WTC11 (cell line): ENCODE measurements at regions not wholly inside any gene's neighbourhood (a gene's known extent, or its start where the extent isn't known, plus 50 kb on each side); places are given as distances from the start of the nearest gene placed in this dataset.

Source experiments
- AFF4 ChIP-seq: sonication (generic); formaldehyde crosslinking; IDR thresholded peaks from 2 replicates; pipeline ENCODE4 v1.8.1; 2023; ENCODE audit warnings: mild to moderate bottlenecking, missing genetic modification reagents, borderline replicate concordance
- ATF3 ChIP-seq: sonication (generic); formaldehyde crosslinking; conservative IDR thresholded peaks from 2 replicates; pipeline ENCODE4 v1.8.1; 2022; ENCODE audit warnings: mild to moderate bottlenecking, missing genetic modification reagents
- IRF2 ChIP-seq: sonication (generic); formaldehyde crosslinking; IDR thresholded peaks from 2 replicates; pipeline ENCODE4 v1.8.0; 2022; ENCODE audit warnings: low read depth, missing genetic modification reagents, borderline replicate concordance
- NR2C2 ChIP-seq: sonication (generic); formaldehyde crosslinking; IDR thresholded peaks from 2 replicates; pipeline ENCODE4 v1.8.0; 2022; ENCODE audit warnings: mild to moderate bottlenecking, missing genetic modification reagents
- ZNF138 ChIP-seq: sonication (generic); formaldehyde crosslinking; conservative IDR thresholded peaks from 2 replicates; pipeline ENCODE4 v1.8.1; 2022; ENCODE audit warnings: mild to moderate bottlenecking, moderate library complexity, missing genetic modification reagents
- ZNF317 ChIP-seq: sonication (generic); formaldehyde crosslinking; IDR thresholded peaks from 2 replicates; pipeline ENCODE4 v1.8.1; 2023; ENCODE audit warnings: low read depth, mild to moderate bottlenecking, moderate library complexity, missing genetic modification reagents, borderline replicate concordance
- TF ChIP-seq, protein P1 (sequence below): fragments of 200-600 bp; IDR thresholded peaks from 2 replicates; pipeline ENCODE4 v1.8.0; 2022; ENCODE audit warnings: antibody characterized with exemption
- TF ChIP-seq, protein P2 (sequence below): sonication (generic); formaldehyde crosslinking; IDR thresholded peaks from 2 replicates; pipeline ENCODE4 v1.8.1; 2023; ENCODE audit warnings: mild to moderate bottlenecking, missing genetic modification reagents
- TF ChIP-seq, protein P3 (sequence below): sonication (generic); formaldehyde crosslinking; IDR thresholded peaks from 2 replicates; pipeline ENCODE4 v1.8.1; 2023; ENCODE audit warnings: mild to moderate bottlenecking, missing genetic modification reagents
- TF ChIP-seq, protein P4 (sequence below): sonication (generic); formaldehyde crosslinking; IDR thresholded peaks from 2 replicates; pipeline ENCODE4 v1.8.1; 2023; ENCODE audit warnings: mild to moderate bottlenecking, missing genetic modification reagents, moderate library complexity

GRCh38 chr1:103248417-103249102 lies 140.2 kb upstream of the COL11A1 start:
- TF ChIP-seq, protein P1, sequence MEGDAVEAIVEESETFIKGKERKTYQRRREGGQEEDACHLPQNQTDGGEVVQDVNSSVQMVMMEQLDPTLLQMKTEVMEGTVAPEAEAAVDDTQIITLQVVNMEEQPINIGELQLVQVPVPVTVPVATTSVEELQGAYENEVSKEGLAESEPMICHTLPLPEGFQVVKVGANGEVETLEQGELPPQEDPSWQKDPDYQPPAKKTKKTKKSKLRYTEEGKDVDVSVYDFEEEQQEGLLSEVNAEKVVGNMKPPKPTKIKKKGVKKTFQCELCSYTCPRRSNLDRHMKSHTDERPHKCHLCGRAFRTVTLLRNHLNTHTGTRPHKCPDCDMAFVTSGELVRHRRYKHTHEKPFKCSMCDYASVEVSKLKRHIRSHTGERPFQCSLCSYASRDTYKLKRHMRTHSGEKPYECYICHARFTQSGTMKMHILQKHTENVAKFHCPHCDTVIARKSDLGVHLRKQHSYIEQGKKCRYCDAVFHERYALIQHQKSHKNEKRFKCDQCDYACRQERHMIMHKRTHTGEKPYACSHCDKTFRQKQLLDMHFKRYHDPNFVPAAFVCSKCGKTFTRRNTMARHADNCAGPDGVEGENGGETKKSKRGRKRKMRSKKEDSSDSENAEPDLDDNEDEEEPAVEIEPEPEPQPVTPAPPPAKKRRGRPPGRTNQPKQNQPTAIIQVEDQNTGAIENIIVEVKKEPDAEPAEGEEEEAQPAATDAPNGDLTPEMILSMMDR: no peak
- TF ChIP-seq ZNF317 (CRISPR knock-in tag) (no peak), ATF3 (CRISPR knock-in tag) (no peak), NR2C2 (CRISPR knock-in tag) (no peak), IRF2 (no peak), ZNF138 (CRISPR knock-in tag) (no peak), AFF4 (no peak)
- TF ChIP-seq, protein P2, sequence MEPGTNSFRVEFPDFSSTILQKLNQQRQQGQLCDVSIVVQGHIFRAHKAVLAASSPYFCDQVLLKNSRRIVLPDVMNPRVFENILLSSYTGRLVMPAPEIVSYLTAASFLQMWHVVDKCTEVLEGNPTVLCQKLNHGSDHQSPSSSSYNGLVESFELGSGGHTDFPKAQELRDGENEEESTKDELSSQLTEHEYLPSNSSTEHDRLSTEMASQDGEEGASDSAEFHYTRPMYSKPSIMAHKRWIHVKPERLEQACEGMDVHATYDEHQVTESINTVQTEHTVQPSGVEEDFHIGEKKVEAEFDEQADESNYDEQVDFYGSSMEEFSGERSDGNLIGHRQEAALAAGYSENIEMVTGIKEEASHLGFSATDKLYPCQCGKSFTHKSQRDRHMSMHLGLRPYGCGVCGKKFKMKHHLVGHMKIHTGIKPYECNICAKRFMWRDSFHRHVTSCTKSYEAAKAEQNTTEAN (CRISPR knock-in tag): no peak
- TF ChIP-seq, protein P3, sequence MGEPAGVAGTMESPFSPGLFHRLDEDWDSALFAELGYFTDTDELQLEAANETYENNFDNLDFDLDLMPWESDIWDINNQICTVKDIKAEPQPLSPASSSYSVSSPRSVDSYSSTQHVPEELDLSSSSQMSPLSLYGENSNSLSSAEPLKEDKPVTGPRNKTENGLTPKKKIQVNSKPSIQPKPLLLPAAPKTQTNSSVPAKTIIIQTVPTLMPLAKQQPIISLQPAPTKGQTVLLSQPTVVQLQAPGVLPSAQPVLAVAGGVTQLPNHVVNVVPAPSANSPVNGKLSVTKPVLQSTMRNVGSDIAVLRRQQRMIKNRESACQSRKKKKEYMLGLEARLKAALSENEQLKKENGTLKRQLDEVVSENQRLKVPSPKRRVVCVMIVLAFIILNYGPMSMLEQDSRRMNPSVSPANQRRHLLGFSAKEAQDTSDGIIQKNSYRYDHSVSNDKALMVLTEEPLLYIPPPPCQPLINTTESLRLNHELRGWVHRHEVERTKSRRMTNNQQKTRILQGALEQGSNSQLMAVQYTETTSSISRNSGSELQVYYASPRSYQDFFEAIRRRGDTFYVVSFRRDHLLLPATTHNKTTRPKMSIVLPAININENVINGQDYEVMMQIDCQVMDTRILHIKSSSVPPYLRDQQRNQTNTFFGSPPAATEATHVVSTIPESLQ (CRISPR knock-in tag): no peak
- TF ChIP-seq, protein P4, sequence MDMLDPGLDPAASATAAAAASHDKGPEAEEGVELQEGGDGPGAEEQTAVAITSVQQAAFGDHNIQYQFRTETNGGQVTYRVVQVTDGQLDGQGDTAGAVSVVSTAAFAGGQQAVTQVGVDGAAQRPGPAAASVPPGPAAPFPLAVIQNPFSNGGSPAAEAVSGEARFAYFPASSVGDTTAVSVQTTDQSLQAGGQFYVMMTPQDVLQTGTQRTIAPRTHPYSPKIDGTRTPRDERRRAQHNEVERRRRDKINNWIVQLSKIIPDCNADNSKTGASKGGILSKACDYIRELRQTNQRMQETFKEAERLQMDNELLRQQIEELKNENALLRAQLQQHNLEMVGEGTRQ (CRISPR knock-in tag): no peak
